GM12865 (cell line): ENCODE measurements at regions not wholly inside any gene's neighbourhood (a gene's known extent, or its start where the extent isn't known, plus 50 kb on each side); places are given as distances from the start of the nearest gene placed in this dataset.

ENCODE experiments used
- DNase-seq: peaks from one replicate; pipeline ENCODE4 v3.0.0; 2010; ENCODE audit warnings: low read depth
- H3K4me3 ChIP-seq: 2 replicates; pipeline ENCODE4 v1.5.1; 2011; ENCODE audit warnings: mild to moderate bottlenecking, low read depth, low read length, control low read depth
- CTCF ChIP-seq: IDR thresholded peaks from 2 replicates; pipeline ENCODE4 v1.5.1; 2011; ENCODE audit warnings: low read length, control low read depth, low read depth, inconsistent platforms; ENCODE audit not compliant: insufficient read depth; ENCODE audit errors: missing control alignments

- DNase-seq: no peak
- H3K4me3 ChIP-seq: no peak overlapping the region
- TF ChIP-seq CTCF: no peak
These were observed 1113.4 kb upstream of the MIR17HG start for GRCh38 chr13:90233933-90234672.

- no peak overlapping the region for H3K4me3 ChIP-seq
- no peak for DNase-seq
- TF ChIP-seq CTCF: no peak
These were observed 1109.6 kb upstream of the MIR17HG start for GRCh38 chr13:90237852-90238251.

GRCh38 chr13:90238413-90238812 lies 1109.1 kb upstream of the MIR17HG start:
- DNase-seq: no peak
- no peak overlapping the region for H3K4me3 ChIP-seq
- TF ChIP-seq CTCF: no peak

- no peak for TF ChIP-seq CTCF
- no peak overlapping the region for H3K4me3 ChIP-seq
- no peak for DNase-seq
These were observed 1108.4 kb upstream of the MIR17HG start for GRCh38 chr13:90239130-90239529.

GRCh38 chr13:90246005-90246404 lies 1101.5 kb upstream of the MIR17HG start:
- H3K4me3 ChIP-seq: no peak overlapping the region
- no peak for TF ChIP-seq CTCF
- DNase-seq: no peak

GRCh38 chr13:90246687-90247345 lies 1100.7 kb upstream of the MIR17HG start:
- H3K4me3 ChIP-seq: no peak overlapping the region
- DNase-seq: no peak
- TF ChIP-seq CTCF: no peak
